ENCODE measurements at regions not wholly inside any gene's neighbourhood (a gene's known extent, or its start where the extent isn't known, plus 50 kb on each side); places are given as distances from the start of the nearest gene placed in this dataset.

DNA sequence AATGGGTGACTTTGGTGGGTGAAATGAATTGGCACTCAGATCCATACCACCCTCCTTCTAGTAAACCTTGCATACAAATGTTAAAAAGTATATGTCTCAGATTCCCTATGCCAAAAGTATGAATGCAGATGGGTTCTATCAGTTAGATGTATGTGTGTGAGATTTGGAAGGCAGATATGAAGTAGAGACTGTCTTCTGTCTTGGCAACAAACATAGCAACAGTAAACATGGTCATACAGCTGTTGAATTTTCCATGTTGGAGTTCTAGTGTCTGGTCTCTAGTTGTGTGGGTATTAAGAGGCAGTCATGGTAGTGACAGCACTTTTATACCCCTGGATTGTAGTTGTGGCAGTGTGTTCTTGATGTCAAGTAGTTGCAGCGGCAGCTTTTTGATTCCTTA, 125.6 kb upstream of the PITX1 start:
- 89 to 100% methylated on average over 1 of the region's 1 CpG for WGBS, 2 donors (ENCODE audit: low coverage in 1 of 2)
- ATAC-seq, result no peak
- no peaks in the 10 kb centered on the region for H3K27me3 ChIP-seq
- H3K4me1 ChIP-seq, result no peaks in the 10 kb centered on the region
- H3K4me3 ChIP-seq, result no peak overlapping the region
- no peaks in the 10 kb centered on the region for H3K36me3 ChIP-seq
- peaks cover 0 to 36% (median 0%) of the 10 kb centered on the region in 3 donors for H3K9me3 ChIP-seq
- no peak overlapping the region for H3K27ac ChIP-seq
- TF ChIP-seq POLR2A (IDR thresholded peaks at IDR 0.05) (no peak), POLR2AphosphoS5 (IDR thresholded peaks at IDR 0.05) (no peak)
- TF ChIP-seq, protein P1, sequence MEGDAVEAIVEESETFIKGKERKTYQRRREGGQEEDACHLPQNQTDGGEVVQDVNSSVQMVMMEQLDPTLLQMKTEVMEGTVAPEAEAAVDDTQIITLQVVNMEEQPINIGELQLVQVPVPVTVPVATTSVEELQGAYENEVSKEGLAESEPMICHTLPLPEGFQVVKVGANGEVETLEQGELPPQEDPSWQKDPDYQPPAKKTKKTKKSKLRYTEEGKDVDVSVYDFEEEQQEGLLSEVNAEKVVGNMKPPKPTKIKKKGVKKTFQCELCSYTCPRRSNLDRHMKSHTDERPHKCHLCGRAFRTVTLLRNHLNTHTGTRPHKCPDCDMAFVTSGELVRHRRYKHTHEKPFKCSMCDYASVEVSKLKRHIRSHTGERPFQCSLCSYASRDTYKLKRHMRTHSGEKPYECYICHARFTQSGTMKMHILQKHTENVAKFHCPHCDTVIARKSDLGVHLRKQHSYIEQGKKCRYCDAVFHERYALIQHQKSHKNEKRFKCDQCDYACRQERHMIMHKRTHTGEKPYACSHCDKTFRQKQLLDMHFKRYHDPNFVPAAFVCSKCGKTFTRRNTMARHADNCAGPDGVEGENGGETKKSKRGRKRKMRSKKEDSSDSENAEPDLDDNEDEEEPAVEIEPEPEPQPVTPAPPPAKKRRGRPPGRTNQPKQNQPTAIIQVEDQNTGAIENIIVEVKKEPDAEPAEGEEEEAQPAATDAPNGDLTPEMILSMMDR (IDR thresholded peaks at IDR 0.05), result no peak

- Histone ChIP-seq H3K9me3 (peaks cover 0 to 36% (median 0%) of the 10 kb centered on the region in 3 donors), H3K27me3 (no peaks in the 10 kb centered on the region), H3K4me1 (no peaks in the 10 kb centered on the region), H3K27ac (no peak overlapping the region), H3K36me3 (no peaks in the 10 kb centered on the region), H3K4me3 (no peak overlapping the region)
- ATAC-seq, result no peak
- TF ChIP-seq POLR2AphosphoS5 (IDR thresholded peaks at IDR 0.05), result no peak
- TF ChIP-seq, protein P1 (IDR thresholded peaks at IDR 0.05), result no peak
- TF ChIP-seq POLR2A (IDR thresholded peaks at IDR 0.05), result no peak
- no peak for TF ChIP-seq EP300 (IDR thresholded peaks at IDR 0.05)
- WGBS, 2 donors (ENCODE audit: low coverage in 1 of 2), result 76 to 87% methylated on average over 4 of the region's 4 CpGs
Measured at GRCh38 chr5:135158982-135159381, 125.0 kb upstream of the PITX1 start.

GRCh38 chr5:135158314-135158697, 124.3 kb upstream of the PITX1 start:
- no peak for ATAC-seq
- TF ChIP-seq, protein P1 (IDR thresholded peaks at IDR 0.05), result no peak
- TF ChIP-seq POLR2A (IDR thresholded peaks at IDR 0.05) (no peak), EP300 (IDR thresholded peaks at IDR 0.05) (no peak)
- Histone ChIP-seq H3K4me1 (no peaks in the 10 kb centered on the region), H3K27ac (no peak overlapping the region), H3K9me3 (peaks cover 0 to 36% (median 0%) of the 10 kb centered on the region in 3 donors), H3K4me3 (no peak overlapping the region), H3K27me3 (no peaks in the 10 kb centered on the region), H3K36me3 (no peaks in the 10 kb centered on the region)
- WGBS, 2 donors (ENCODE audit: low coverage in 1 of 2), result 80 to 83% methylated on average over 1 of the region's 1 CpG

DNA sequence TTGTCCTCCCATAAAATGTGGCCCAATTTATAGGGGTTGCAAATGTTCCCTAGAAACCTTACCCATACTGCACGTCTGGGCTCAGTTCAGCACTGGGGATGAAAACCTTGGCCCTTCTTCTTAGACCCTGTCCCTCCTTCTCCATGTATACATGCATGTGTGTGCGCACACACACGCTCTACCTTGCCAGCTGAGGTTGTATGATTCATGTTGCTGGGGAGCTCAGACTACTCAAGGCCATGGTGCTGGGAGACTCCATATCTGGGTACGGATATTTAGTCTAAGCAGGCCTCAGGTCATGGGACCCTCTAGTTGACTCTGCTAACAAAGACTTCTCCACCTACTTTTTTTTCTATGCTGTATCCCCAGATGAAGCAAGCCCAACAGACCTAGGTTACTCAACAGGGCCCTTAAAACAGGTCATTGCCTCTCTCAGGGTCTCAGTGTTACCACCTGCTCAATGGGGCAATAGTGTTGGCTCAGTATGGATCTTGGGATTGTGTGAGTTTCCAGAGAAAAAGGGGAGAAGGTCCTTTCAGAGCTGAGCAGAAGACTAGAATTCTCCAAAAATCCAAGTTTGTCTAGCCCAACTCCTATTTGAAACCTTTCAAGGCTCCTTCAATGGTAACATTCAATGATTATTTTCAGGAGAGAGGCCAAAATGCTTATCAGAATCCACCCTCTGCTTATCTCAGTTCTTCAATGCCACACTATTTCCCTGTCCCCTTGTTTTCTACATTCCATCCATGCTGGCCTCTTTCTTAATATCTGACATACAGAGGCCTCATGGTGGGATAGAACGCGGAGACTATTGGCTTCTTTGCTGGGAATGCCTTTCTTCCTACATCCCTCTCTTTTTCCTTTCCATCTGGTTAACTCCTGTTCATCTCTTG, 123.6 kb upstream of the PITX1 start:
- H3K9me3 ChIP-seq, result peaks cover 0 to 36% (median 0%) of the 10 kb centered on the region in 3 donors
- H3K27ac ChIP-seq, result no peak overlapping the region
- no peak overlapping the region for H3K4me3 ChIP-seq
- WGBS, 2 donors (ENCODE audit: low coverage in 1 of 2), result 77 to 87% methylated on average over 3 of the region's 6 CpGs
- TF ChIP-seq POLR2A (IDR thresholded peaks at IDR 0.05), result no peak
- TF ChIP-seq POLR2AphosphoS5 (IDR thresholded peaks at IDR 0.05), result no peak
- TF ChIP-seq EP300 (IDR thresholded peaks at IDR 0.05), result no peak
- TF ChIP-seq, protein P1 (IDR thresholded peaks at IDR 0.05), result no peak
- no peak for ATAC-seq
- H3K4me1 ChIP-seq, result no peaks in the 10 kb centered on the region
- H3K36me3 ChIP-seq, result no peaks in the 10 kb centered on the region
- no peaks in the 10 kb centered on the region for H3K27me3 ChIP-seq

Measured in gastroesophageal sphincter (tissue), 4 donors.